ENCODE measurements at regions not wholly inside any gene's neighbourhood (a gene's known extent, or its start where the extent isn't known, plus 50 kb on each side); places are given as distances from the start of the nearest gene placed in this dataset.

GRCh38 chr4:125082729-125083417 lies 231.9 kb upstream of the FAT4 start:
- no peak for TF ChIP-seq CTCF (conservative IDR thresholded peaks at IDR 0.05; ENCODE audit: low read depth, low read length)
- DNase-seq (ENCODE audit: low read depth): no peak
- H3K4me3 ChIP-seq (ENCODE audit: low read depth, low read length): no peak overlapping the region

- no peak overlapping the region for H3K4me3 ChIP-seq (ENCODE audit: low read depth, low read length)
- DNase-seq (ENCODE audit: low read depth): no peak
Observed at GRCh38 chr4:125072269-125072668, 242.5 kb upstream of the FAT4 start.

DNA sequence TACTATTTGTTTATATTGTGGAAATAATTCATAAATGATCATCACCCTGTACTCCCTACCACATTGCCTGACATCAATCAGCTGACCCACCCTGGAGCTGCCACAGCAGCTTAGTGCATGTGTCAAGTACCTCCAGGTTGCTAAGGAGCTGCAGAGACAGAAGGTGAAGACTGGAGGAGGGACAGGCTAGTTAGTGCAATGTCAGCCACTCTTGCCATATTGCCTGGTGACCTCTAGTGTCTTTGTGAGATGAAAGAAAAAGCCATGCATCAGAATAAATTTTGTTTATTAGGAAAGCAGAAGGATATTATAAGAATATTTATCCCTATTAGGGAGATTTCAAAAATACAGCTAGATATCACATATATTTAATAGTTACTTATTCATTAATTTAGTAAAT lies 243.9 kb upstream of the FAT4 start:
- no peak overlapping the region for H3K4me3 ChIP-seq (ENCODE audit: low read depth, low read length)
- no peak for TF ChIP-seq CTCF (conservative IDR thresholded peaks at IDR 0.05; ENCODE audit: low read depth, low read length)
- DNase-seq (ENCODE audit: low read depth): no peak

More at GRCh38 chr4:125072269-125072668, 242.5 kb upstream of the FAT4 start:
- TF ChIP-seq CTCF (conservative IDR thresholded peaks at IDR 0.05; ENCODE audit: low read depth, low read length): no peak

DNA sequence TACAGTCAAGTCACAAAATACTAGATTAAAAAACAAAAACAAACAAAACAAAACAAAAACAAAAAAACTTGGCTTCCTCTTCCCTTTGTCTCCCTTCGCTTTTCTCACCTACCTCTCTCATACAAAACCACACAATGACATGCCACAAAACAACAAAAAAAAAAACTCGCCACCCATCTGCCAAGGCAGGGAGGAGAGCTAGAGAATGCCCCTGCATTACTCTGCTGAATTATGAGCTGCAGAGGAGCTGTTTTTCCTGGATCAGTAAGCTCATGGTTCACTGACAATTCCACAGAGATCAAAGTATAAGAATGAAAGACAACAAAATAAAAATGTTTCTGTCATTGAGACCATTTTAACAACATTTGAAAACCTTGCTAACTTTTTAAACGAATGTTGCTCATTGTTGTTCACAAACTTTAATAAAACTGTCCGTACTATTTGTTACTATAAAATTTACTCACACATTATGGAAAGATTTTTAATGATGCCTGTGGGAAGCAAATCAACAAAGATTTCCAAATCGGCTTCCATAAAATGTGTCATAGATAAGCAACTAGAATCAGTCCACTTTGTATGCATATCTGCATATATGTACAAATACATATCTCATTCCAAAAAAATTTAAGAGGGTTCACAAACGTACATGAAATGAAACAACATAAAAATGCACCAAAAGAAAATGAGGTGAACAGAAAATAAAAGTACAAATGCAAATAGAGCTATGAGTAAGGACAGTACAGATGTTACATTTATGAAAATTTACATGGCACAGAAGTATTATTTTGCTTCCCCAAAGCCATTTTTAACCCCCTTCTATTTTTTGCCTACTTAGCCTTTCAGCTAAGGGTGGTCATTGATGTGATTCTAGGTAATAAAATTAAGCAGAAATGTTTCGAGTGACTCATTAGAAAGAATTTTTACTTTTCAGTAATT lies 252.4 kb upstream of the FAT4 start:
- DNase-seq (ENCODE audit: low read depth): no peak
- no peak for TF ChIP-seq CTCF (conservative IDR thresholded peaks at IDR 0.05; ENCODE audit: low read depth, low read length)
- H3K4me3 ChIP-seq (ENCODE audit: low read depth, low read length): no peak overlapping the region

DNA sequence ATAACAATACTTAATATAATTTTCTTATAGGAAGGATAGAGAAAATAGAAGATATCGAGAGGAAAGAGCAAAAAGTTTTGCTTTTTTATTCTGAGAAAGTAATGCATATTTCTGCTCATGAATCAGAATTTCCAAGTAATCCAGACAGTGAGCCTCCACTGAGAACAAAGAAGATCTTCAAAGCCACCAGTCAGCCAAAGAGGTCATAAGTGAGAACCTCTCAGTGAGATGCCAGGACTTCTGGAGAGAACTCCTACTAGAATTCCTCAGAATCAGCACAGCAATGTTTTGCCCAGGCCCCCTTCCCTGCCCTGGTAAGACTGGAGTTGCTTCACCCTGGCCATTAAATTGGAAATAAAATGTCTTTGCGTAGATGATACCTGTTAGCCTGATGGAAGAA lies 254.4 kb upstream of the FAT4 start:
- TF ChIP-seq CTCF (conservative IDR thresholded peaks at IDR 0.05; ENCODE audit: low read depth, low read length): no peak
- DNase-seq (ENCODE audit: low read depth): no peak
- no peak overlapping the region for H3K4me3 ChIP-seq (ENCODE audit: low read depth, low read length)

DNA sequence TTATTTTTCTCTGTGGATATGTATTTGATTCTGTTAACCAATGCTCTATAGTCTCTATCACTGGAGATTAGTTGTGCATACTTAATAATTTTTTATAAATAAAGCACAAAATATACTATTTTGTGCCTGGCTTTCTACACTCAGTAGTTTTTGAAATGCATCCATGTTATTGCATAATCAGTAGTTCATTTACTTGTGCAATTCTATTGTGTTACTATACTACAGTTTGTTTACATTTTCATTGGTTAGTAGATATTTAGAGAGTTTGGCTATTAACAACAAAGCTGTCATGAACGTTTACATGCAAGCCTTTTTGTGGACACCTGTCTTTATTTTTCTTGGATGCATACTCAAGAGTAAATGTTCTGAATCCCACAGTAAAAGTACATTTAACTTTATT lies 265.0 kb upstream of the FAT4 start:
- DNase-seq (ENCODE audit: low read depth): no peak
- no peak overlapping the region for H3K4me3 ChIP-seq (ENCODE audit: low read depth, low read length)
- TF ChIP-seq CTCF (conservative IDR thresholded peaks at IDR 0.05; ENCODE audit: low read depth, low read length): no peak

Measured in epithelial cell of proximal tubule (primary cell).